ENCODE measurements at regions not wholly inside any gene's neighbourhood (a gene's known extent, or its start where the extent isn't known, plus 50 kb on each side); places are given as distances from the start of the nearest gene placed in this dataset.

DNA sequence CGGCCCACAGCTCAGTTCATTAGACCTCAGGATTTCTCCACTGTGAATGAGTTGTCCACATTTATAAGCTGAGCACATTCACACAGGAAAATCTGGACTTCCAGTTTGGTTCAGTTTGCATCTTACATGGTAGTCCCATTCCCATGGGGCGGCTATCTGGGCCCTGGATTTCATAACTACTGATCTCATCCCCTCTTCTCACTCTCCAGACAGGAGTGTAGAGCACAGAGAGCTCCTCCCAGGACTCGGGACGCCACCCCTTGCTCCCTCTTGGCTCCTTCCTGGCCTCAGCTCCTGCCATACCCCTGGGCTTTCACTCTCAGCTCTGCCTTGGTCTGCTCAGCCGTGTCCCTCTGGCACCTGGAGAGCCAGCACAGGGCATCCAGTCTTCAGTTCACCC lies 117.6 kb upstream of the TCERG1L start:
- H3K27me3 Mint-ChIP-seq, result peaks cover 1% of the 10 kb centered on the region
- intact Hi-C loops (cut with micrococcal nuclease), result no loop called here
- H3K9me3 Mint-ChIP-seq, result no peaks in the 10 kb centered on the region
- no peaks in the 10 kb centered on the region for H3K36me3 Mint-ChIP-seq (ENCODE audit: low read depth)
- ChIA-PET POLR2A (no interaction called here), CTCF (no interaction called here)
- DNase-seq (no peak), ATAC-seq (no peak)
- no peaks in the 10 kb centered on the region for H3K4me1 Mint-ChIP-seq (ENCODE audit: low read depth)
- H3K4me3 Mint-ChIP-seq, result no peak overlapping the region
- no peak overlapping the region for H3K27ac Mint-ChIP-seq
- TF ChIP-seq CTCF (IDR thresholded peaks at IDR 0.05), result no peak

GRCh38 chr10:131429942-131430341 lies 118.4 kb upstream of the TCERG1L start:
- DNase-seq, result no peak
- POLR2A ChIA-PET, result interaction anchor here (1.1 kb wide), 1 partner anchor 11 kb away, joined by 3 read pairs; no protein-coding TSS in a partner anchor
- CTCF ChIA-PET, result no interaction called here
- Mint-ChIP-seq H3K9me3 (no peaks in the 10 kb centered on the region), H3K36me3 (ENCODE audit: low read depth) (no peaks in the 10 kb centered on the region), H3K27ac (no peak overlapping the region), H3K27me3 (peaks cover 1% of the 10 kb centered on the region), H3K4me1 (ENCODE audit: low read depth) (no peaks in the 10 kb centered on the region), H3K4me3 (no peak overlapping the region)
- no peak for TF ChIP-seq CTCF (IDR thresholded peaks at IDR 0.05)
- no peak for ATAC-seq
- intact Hi-C loops (cut with micrococcal nuclease), result no loop called here

GRCh38 chr10:131430716-131431412 lies 119.3 kb upstream of the TCERG1L start:
- intact Hi-C loops (cut with micrococcal nuclease), result no loop called here
- TF ChIP-seq CTCF (IDR thresholded peaks at IDR 0.05), result no peak
- CTCF ChIA-PET, result no interaction called here
- peaks cover 1% of the 10 kb centered on the region for H3K27me3 Mint-ChIP-seq
- H3K4me3 Mint-ChIP-seq, result no peak overlapping the region
- H3K36me3 Mint-ChIP-seq (ENCODE audit: low read depth), result no peaks in the 10 kb centered on the region
- POLR2A ChIA-PET, result interaction anchor here (1.1 kb wide), 1 partner anchor 10 kb away, joined by 3 read pairs; no protein-coding TSS in a partner anchor
- no peak overlapping the region for H3K27ac Mint-ChIP-seq
- DNase-seq, result no peak
- no peaks in the 10 kb centered on the region for H3K4me1 Mint-ChIP-seq (ENCODE audit: low read depth)
- H3K9me3 Mint-ChIP-seq, result no peaks in the 10 kb centered on the region
- ATAC-seq, result no peak

- TF ChIP-seq CTCF (IDR thresholded peaks at IDR 0.05), result no peak
- CTCF ChIA-PET, result no interaction called here
- no peaks in the 10 kb centered on the region for H3K4me1 Mint-ChIP-seq (ENCODE audit: low read depth)
- intact Hi-C loops (cut with micrococcal nuclease), result no loop called here
- no peaks in the 10 kb centered on the region for H3K36me3 Mint-ChIP-seq (ENCODE audit: low read depth)
- no peak overlapping the region for H3K4me3 Mint-ChIP-seq
- peaks cover 1% of the 10 kb centered on the region for H3K27me3 Mint-ChIP-seq
- no peaks in the 10 kb centered on the region for H3K9me3 Mint-ChIP-seq
- no peak overlapping the region for H3K27ac Mint-ChIP-seq
- DNase-seq, result no peak
- POLR2A ChIA-PET, result no interaction called here
- ATAC-seq, result no peak
Measured at GRCh38 chr10:131431533-131431932, 120.0 kb upstream of the TCERG1L start.

GRCh38 chr10:131431978-131432690 lies 120.6 kb upstream of the TCERG1L start:
- no peak for TF ChIP-seq CTCF (IDR thresholded peaks at IDR 0.05)
- no peaks in the 10 kb centered on the region for H3K9me3 Mint-ChIP-seq
- ATAC-seq, result no peak
- H3K36me3 Mint-ChIP-seq (ENCODE audit: low read depth), result no peaks in the 10 kb centered on the region
- peaks cover 1% of the 10 kb centered on the region for H3K27me3 Mint-ChIP-seq
- H3K4me1 Mint-ChIP-seq (ENCODE audit: low read depth), result no peaks in the 10 kb centered on the region
- intact Hi-C loops (cut with micrococcal nuclease), result no loop called here
- ChIA-PET POLR2A (no interaction called here), CTCF (no interaction called here)
- H3K27ac Mint-ChIP-seq, result no peak overlapping the region
- DNase-seq, result no peak
- H3K4me3 Mint-ChIP-seq, result no peak overlapping the region
